ENCODE measurements at regions not wholly inside any gene's neighbourhood (a gene's known extent, or its start where the extent isn't known, plus 50 kb on each side); places are given as distances from the start of the nearest gene placed in this dataset.

GRCh38 chr2:104786204-104786603 is 67.7 kb upstream of the POU3F3 start:
- DNase-seq, result no peak

GRCh38 chr2:104786821-104787220 is 67.1 kb upstream of the POU3F3 start:
- DNase-seq, result no peak

DNA sequence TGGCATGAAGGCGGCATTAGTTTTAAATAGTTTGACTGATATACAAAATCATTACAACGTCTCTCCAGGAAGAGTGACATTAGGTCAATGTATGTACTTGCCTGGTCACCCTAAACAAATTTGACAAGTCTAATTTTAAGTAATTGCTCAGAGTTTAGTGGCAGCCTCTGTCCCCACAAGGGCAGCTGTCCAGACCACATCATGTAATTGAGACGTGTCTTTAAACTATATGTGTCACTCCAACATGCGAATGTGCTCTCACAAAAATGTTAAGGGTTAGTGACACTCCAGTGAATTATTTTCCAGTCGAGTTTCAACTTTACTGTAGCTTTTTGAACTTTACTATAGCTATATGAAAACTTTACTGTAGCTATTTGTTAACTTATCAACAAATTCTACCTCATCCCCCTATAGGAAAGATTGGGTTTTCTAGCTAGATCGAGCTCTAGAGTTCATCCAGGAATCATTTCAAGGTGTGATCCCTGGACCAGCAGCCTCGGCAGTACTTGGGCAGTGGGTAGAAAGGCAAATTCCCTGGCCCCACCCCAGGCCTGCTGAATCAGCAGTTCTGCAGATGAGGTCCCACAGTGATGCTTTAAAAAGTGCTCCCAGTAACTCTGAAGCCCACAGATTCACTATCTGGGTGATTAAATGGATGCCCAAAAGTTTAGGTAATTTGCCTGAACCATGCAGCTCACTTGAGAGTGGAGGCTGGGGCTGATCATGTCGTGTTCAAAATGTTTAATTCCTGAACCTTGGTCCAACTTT is 66.4 kb upstream of the POU3F3 start:
- no peak for DNase-seq

DNA sequence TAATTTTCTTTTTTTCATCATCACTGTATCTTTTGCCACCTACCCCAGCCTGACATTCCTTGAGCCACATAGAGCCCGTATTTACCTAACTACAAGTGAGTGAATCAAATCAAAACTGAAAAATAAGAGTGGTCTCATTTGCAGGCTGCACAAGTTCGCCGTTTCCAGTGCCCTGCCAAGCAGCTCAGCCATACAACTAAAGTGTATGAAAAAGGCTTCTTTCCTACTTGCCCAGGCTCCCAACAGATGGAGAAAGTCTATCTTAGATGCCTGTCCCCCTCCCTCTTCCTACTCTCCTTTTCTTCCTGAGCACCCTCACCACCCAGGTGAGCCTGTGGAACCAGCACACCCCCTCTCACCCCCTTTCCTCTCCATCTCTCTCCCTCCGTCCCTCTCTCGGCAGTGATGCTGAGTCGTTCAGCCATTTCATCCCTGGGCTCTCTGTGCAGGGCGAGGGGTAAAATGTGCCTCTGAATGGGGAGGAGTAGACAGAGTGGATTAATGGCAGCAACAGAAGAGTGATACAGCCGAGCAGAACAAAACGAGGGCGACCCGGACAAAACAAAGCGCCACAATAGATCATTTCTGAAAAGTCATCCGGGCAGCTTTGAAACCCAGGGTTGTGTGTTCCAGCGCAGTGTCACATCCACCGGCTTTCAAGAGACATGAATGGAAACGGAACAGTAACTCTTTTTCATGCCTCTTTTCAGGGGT is 65.0 kb upstream of the POU3F3 start:
- DNase-seq, result no peak

- no peak for DNase-seq
Measured at GRCh38 chr2:104790100-104790811, 63.7 kb upstream of the POU3F3 start.

DNA sequence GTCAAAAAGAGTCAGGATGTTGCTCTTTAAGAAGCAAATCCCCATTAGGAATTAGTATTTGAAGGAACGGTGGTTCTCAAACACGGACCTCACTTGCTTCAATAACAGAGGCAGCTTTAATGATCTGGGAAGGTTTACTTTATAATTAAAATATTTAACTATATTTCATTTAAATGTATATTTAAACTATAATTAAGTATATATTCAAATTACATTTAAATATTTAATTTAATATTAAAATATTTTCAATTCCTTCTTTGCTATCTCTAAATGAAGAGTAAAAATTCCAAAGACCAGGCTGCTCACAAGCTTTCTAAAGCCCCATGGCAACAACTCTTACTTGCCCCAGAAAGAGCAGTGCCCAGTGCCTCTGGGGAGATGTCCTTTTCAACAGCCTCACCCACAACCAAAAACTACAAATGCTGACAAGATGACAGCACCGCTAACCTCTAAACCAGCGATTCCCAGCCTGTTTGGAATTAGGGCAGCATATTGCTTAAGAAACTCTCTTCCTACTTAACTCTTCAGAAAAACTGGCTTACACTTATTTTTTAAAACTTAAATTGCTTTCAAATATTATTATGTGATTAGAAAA is 62.9 kb upstream of the POU3F3 start:
- no peak for DNase-seq

DNA sequence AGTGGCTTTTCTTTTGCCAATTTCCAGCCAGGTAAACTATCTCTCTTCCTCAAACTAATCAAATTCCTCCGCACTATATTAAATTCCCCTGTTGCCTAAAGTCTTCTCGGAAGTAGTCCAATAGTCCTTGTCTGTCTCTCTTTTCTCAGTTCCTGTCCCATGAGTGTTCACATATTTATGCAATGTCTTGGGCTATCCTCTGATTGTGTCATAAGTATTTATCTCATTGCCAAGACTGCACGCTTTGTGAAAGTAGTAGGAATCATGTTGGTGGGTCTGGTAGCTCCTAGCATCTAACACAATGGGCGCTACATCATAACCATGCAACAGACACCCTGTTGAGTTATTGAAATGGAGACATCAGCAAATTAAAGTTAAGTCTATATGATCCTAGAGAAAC is 59.9 kb upstream of the POU3F3 start:
- no peak for DNase-seq

DNA sequence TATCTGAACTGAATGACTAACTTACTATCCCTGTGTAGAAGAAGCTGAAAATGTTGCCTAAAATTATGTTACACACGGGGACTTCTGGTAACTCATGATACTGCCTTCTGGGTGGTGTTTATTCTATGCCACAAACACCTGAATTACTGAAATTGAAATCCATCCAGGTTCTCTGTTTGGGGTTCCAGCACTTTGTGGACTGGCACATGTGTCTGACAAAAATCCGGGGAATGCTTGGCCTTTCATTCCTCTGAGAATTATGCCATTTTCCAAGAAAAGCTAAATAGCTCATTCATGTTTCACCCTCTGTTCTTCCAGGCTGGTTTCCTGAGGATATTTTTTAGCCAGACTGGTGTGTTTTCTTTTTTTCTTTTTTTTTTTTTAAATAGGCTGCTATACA is 59.5 kb upstream of the POU3F3 start:
- no peak for DNase-seq

All from NCI-H2029 (cell line).